Activated CD4-positive, alpha-beta T cell treated with anti-CD3 and anti-CD28 coated beads, Interleukin-2, amount 10 ng/mL, durations not matched to agents 24 days and 14 days (primary cell): ENCODE measurements at regions not wholly inside any gene's neighbourhood (a gene's known extent, or its start where the extent isn't known, plus 50 kb on each side); places are given as distances from the start of the nearest gene placed in this dataset.

Experiments used
- DNase-seq: peaks from one replicate; pipeline ENCODE4 v3.0.0; 2022
- H3K27ac Mint-ChIP-seq: one replicate; pipeline ENCODE4 v1.8.0; 2022; ENCODE audit warnings: mild to moderate bottlenecking, mixed read lengths
- H3K27me3 Mint-ChIP-seq: one replicate; pipeline ENCODE4 v1.8.0; 2022; ENCODE audit warnings: mixed read lengths
- H3K36me3 Mint-ChIP-seq: one replicate; pipeline ENCODE4 v1.8.0; 2022; ENCODE audit warnings: low read depth, mild to moderate bottlenecking, mixed read lengths
- H3K4me1 Mint-ChIP-seq: one replicate; pipeline ENCODE4 v1.8.0; 2021; ENCODE audit warnings: mixed read lengths
- H3K4me3 Mint-ChIP-seq: one replicate; pipeline ENCODE4 v1.8.0; 2022; ENCODE audit warnings: mild to moderate bottlenecking, moderate library complexity, mixed read lengths
- H3K9me3 Mint-ChIP-seq: one replicate; pipeline ENCODE4 v1.8.0; 2021; ENCODE audit warnings: mixed read lengths
- intact Hi-C: fragments of 100-400 bp; cut with micrococcal nuclease; formaldehyde crosslinking; loops from one replicate; pipeline ENCODE4 v1.15.1; 2023

- intact Hi-C loops, result no loop called here
- no peaks in the 10 kb centered on the region for H3K4me1 Mint-ChIP-seq
- H3K4me3 Mint-ChIP-seq, result no peak overlapping the region
- no peaks in the 10 kb centered on the region for H3K36me3 Mint-ChIP-seq
- H3K27me3 Mint-ChIP-seq, result no peaks in the 10 kb centered on the region
- no peak overlapping the region for H3K27ac Mint-ChIP-seq
- H3K9me3 Mint-ChIP-seq, result no peaks in the 10 kb centered on the region
- no peak for DNase-seq
These were observed 248.0 kb downstream of the KCTD12 start for GRCh38 chr13:76638181-76638580.

GRCh38 chr13:76637641-76638141 lies 248.5 kb downstream of the KCTD12 start:
- intact Hi-C loops, result no loop called here
- Mint-ChIP-seq H3K4me1 (no peaks in the 10 kb centered on the region), H3K36me3 (no peaks in the 10 kb centered on the region), H3K27me3 (no peaks in the 10 kb centered on the region), H3K9me3 (no peaks in the 10 kb centered on the region), H3K27ac (no peak overlapping the region), H3K4me3 (no peak overlapping the region)
- DNase-seq, result no peak

- H3K4me3 Mint-ChIP-seq, result no peak overlapping the region
- no peaks in the 10 kb centered on the region for H3K36me3 Mint-ChIP-seq
- H3K27me3 Mint-ChIP-seq, result no peaks in the 10 kb centered on the region
- no peaks in the 10 kb centered on the region for H3K9me3 Mint-ChIP-seq
- no peak overlapping the region for H3K27ac Mint-ChIP-seq
- intact Hi-C loops, result no loop called here
- DNase-seq, result no peak
- H3K4me1 Mint-ChIP-seq, result no peaks in the 10 kb centered on the region
These were observed 249.4 kb downstream of the KCTD12 start for GRCh38 chr13:76636829-76637228.

- H3K36me3 Mint-ChIP-seq, result no peaks in the 10 kb centered on the region
- no peak for DNase-seq
- H3K9me3 Mint-ChIP-seq, result no peaks in the 10 kb centered on the region
- H3K27me3 Mint-ChIP-seq, result no peaks in the 10 kb centered on the region
- intact Hi-C loops, result no loop called here
- H3K4me1 Mint-ChIP-seq, result no peaks in the 10 kb centered on the region
- H3K4me3 Mint-ChIP-seq, result no peak overlapping the region
- H3K27ac Mint-ChIP-seq, result no peak overlapping the region
These were observed 250.7 kb downstream of the KCTD12 start for GRCh38 chr13:76635232-76636230.

- DNase-seq, result no peak
- Mint-ChIP-seq H3K36me3 (no peaks in the 10 kb centered on the region), H3K9me3 (no peaks in the 10 kb centered on the region), H3K4me1 (no peaks in the 10 kb centered on the region), H3K4me3 (no peak overlapping the region), H3K27me3 (no peaks in the 10 kb centered on the region), H3K27ac (no peak overlapping the region)
- intact Hi-C loops, result no loop called here
These were observed 251.6 kb downstream of the KCTD12 start for GRCh38 chr13:76634431-76635191.

DNA sequence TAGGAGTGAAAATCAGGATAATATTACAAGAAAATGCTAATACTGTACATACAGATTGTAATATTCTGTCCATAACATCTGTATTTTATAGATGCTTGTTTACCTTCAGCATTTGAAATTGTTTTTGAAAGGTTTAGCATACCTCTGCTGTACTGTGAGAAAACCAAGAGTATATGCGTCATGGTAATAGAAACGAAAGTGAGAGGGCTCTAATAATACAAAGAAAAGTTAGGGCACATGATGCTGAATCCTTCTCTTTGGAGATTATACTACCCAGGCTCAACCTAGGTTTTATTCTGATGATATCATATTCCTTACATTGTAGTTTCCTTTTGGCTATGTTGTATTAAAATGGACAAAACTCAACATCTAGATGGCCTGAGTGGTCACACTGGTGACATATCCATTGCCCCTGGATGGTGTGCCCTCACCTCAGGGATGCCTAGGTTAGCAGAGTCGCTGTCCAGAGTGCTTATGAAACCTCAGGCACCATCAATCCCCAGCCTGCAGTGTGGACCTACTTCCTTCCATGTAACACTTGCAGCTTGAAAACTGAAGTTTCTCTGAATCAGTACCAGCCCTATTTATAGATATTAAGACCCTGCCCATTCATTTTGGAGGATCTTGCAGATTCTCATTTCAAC lies 253.7 kb downstream of the KCTD12 start:
- no peaks in the 10 kb centered on the region for H3K4me1 Mint-ChIP-seq
- no peaks in the 10 kb centered on the region for H3K9me3 Mint-ChIP-seq

GRCh38 chr13:76630629-76631230 lies 255.5 kb downstream of the KCTD12 start:
- intact Hi-C loops, result no loop called here
- Mint-ChIP-seq H3K36me3 (no peaks in the 10 kb centered on the region), H3K9me3 (no peaks in the 10 kb centered on the region), H3K4me1 (no peaks in the 10 kb centered on the region), H3K27me3 (peaks cover 1% of the 10 kb centered on the region), H3K4me3 (no peak overlapping the region), H3K27ac (no peak overlapping the region)
- DNase-seq, result no peak

More for the DNA sequence above, 253.7 kb downstream of the KCTD12 start:
- Mint-ChIP-seq H3K4me3 (no peak overlapping the region), H3K27me3 (no peaks in the 10 kb centered on the region), H3K27ac (no peak overlapping the region), H3K36me3 (no peaks in the 10 kb centered on the region)
- DNase-seq, result no peak
- intact Hi-C loops, result no loop called here

GRCh38 chr13:76622315-76623040 lies 263.7 kb downstream of the KCTD12 start:
- H3K27me3 Mint-ChIP-seq, result peaks cover 4% of the 10 kb centered on the region

GRCh38 chr13:76621705-76622104 lies 264.5 kb downstream of the KCTD12 start:
- no peak for DNase-seq
- Mint-ChIP-seq H3K36me3 (no peaks in the 10 kb centered on the region), H3K9me3 (peaks cover 4% of the 10 kb centered on the region), H3K27me3 (peaks cover 4% of the 10 kb centered on the region), H3K4me3 (no peak overlapping the region), H3K27ac (no peak overlapping the region), H3K4me1 (no peaks in the 10 kb centered on the region)
- intact Hi-C loops, result no loop called here

More at GRCh38 chr13:76622315-76623040, 263.7 kb downstream of the KCTD12 start:
- no peak for DNase-seq
- intact Hi-C loops, result no loop called here
- Mint-ChIP-seq H3K4me3 (no peak overlapping the region), H3K4me1 (no peaks in the 10 kb centered on the region), H3K36me3 (no peaks in the 10 kb centered on the region), H3K9me3 (peaks cover 4% of the 10 kb centered on the region), H3K27ac (no peak overlapping the region)

DNA sequence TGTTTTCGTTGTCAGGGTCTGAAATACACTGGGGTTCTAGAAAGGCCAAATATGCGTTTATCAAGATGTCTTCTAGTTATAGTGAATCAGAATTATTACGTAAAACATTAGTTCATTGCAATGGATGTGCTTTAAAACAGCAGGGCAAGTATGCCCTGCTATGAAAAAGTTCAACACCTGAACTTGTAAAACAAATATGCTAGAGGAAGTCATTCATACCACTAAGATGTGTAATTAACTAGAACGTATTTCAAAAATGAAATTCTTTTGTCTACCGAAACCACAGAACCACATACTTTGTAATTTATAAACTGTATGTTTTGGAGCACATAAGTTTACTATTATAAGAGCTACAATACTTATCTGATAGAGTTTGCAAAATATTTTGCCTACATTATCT lies 266.2 kb downstream of the KCTD12 start:
- intact Hi-C loops, result no loop called here
- H3K4me3 Mint-ChIP-seq, result no peak overlapping the region
- H3K36me3 Mint-ChIP-seq, result no peaks in the 10 kb centered on the region
- no peak overlapping the region for H3K27ac Mint-ChIP-seq
- no peaks in the 10 kb centered on the region for H3K4me1 Mint-ChIP-seq
- peaks cover 2% of the 10 kb centered on the region for H3K27me3 Mint-ChIP-seq
- no peak for DNase-seq
- peaks cover 4% of the 10 kb centered on the region for H3K9me3 Mint-ChIP-seq

- intact Hi-C loops, result no loop called here
- Mint-ChIP-seq H3K9me3 (peaks cover 4% of the 10 kb centered on the region), H3K27me3 (peaks cover 2% of the 10 kb centered on the region), H3K4me3 (no peak overlapping the region), H3K4me1 (no peaks in the 10 kb centered on the region), H3K27ac (no peak overlapping the region), H3K36me3 (no peaks in the 10 kb centered on the region)
- no peak for DNase-seq
These were observed 266.6 kb downstream of the KCTD12 start for GRCh38 chr13:76619631-76620030.

DNA sequence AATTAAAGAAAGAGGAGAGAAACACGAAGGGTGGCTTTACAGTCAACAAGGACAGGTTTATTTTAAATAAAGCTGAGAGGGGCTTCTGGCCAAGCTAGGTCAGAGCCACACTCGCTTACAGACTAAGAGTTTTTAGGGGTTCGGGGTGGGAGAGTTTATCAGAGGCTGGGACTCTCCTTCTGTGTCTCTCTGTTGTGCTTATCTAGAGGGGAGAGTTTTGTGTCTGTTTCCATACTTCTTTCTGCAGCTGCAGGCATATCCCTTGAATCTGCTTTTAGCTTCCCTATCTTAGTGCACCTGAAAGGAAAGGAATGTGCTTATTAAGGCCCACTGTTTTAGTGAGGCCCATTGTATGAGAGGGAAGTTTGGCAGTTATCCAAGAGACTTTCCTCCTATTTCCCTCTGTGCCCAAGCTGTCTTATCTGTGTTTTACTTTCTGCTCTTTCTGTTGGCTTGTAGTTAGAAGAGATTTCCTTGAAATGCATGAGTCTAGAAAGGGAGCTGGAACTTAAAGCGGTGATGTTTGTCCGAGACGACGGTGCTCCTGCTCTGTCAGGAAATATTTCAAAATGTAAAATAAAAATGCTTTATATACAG lies 275.3 kb downstream of the KCTD12 start:
- H3K27ac Mint-ChIP-seq, result no peak overlapping the region
- intact Hi-C loops, result no loop called here
- no peaks in the 10 kb centered on the region for H3K9me3 Mint-ChIP-seq
- no peaks in the 10 kb centered on the region for H3K36me3 Mint-ChIP-seq
- H3K27me3 Mint-ChIP-seq, result no peaks in the 10 kb centered on the region
- H3K4me1 Mint-ChIP-seq, result no peaks in the 10 kb centered on the region
- no peak for DNase-seq
- H3K4me3 Mint-ChIP-seq, result no peak overlapping the region

DNA sequence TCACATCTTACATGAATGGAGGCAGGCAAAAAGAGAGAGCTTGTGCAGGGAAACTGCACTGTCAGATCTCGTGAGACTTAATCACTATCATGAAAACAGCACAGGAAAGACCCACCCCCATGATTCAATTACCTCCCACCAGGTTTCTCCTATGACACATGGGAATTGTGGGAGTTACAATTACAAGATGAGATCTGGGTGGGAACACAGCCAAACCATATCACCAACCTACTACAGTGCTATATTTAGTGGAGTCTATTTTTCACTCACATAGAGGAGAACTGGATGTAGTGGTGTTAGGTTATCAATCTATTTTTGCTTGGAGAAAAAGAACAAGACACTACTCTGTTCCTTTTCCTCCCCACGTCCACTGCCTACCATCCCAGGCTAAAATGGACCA lies 276.6 kb downstream of the KCTD12 start:
- Mint-ChIP-seq H3K4me1 (no peaks in the 10 kb centered on the region), H3K4me3 (no peak overlapping the region), H3K9me3 (no peaks in the 10 kb centered on the region), H3K27me3 (no peaks in the 10 kb centered on the region), H3K27ac (no peak overlapping the region), H3K36me3 (no peaks in the 10 kb centered on the region)
- no peak for DNase-seq
- intact Hi-C loops, result no loop called here
